NCI-H2171 (cell line): ENCODE measurements at regions not wholly inside any gene's neighbourhood (a gene's known extent, or its start where the extent isn't known, plus 50 kb on each side); places are given as distances from the start of the nearest gene placed in this dataset.

Source experiments
- DNase-seq: peaks from one replicate; lab custom pipeline; 2025; lab: John Stamatoyannopoulos, UW

DNA sequence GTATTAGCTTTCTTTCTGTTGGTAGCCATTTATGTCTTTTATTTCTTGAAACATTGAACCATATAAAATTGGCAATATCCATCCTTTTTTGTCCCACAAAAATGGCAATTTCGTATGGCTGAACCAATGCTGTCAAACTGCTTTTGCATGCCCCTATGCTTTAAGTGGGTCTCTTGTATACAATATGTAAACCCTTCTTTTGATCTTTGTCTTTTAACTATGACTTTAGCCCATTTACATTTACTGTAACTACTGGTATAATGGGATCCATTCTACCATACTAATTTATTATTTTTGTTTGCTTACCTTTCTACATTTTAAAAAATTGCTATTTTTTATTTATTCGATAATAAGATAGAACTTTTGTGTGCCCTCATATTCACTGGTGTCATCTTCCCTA lies 93.4 kb downstream of the TENT4A start:
- no peak for DNase-seq

DNA sequence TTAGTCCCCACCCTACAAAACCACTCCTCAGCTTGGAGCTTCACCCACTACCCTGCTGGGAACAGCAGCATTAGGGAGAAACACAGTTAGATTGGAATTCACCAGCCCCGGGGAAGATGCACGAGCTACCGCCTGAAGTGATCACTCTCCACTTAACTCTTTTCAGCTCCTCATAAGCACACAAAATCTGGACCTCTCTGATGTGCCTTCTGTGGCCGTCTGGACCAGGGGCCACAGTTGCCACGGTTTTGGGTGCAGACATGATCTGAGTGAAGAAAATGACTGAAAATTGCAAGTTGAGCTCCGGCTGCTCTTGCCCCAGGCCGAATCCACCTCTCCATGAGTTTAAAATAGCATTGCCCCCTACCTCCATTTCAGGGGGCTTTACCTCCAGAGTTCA lies 95.2 kb downstream of the TENT4A start:
- DNase-seq: no peak

GRCh38 chr5:6810641-6811405 lies 97.6 kb downstream of the TENT4A start:
- DNase-seq: no peak

DNA sequence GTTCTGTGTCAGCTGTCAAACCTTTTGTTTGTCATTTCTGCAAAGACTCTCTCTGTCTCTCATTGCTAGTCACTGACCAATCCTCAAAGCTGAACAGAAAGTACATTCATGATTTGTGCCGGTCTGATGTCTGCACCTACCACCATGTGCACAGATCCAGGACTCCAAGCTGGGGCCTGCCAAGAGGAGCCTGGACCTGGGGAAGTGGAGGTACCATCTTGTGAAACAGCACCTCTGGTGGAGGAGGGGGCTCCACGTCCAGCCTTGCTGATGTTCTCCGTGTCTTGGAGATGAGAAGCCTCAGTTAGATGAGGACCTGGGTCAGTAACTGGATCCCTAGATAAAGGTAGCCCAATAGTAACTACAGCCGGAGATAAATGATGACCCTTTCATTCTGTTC lies 98.9 kb downstream of the TENT4A start:
- DNase-seq: no peak

- DNase-seq: no peak
Measured at GRCh38 chr5:6812800-6813731, 99.8 kb downstream of the TENT4A start.

GRCh38 chr5:6814816-6815215 lies 101.6 kb downstream of the TENT4A start:
- no peak for DNase-seq

GRCh38 chr5:6818594-6819511 lies 105.6 kb downstream of the TENT4A start:
- no peak for DNase-seq

DNA sequence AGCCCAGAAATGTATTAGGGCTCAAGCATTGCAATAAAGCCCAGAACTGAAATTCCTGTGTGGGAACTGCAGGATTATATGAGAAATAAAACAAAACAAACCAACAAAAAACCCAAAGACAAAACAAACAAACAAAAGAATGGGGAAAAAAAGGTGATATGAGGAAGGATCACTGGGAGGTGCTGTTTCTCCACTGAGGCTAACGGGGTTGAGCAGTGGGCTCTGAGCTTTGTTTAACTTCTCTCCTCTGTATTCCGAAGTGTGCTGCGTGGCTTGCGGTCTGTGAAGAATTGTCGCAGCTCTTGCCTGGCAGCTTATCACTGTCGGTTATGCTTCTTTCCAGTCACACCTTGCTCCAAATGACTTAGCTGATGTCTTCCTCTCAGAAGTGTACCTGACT lies 106.3 kb downstream of the TENT4A start:
- DNase-seq: no peak

GRCh38 chr5:6820851-6821479 lies 107.7 kb downstream of the TENT4A start:
- peak; percentile 18 for DNase-seq

DNA sequence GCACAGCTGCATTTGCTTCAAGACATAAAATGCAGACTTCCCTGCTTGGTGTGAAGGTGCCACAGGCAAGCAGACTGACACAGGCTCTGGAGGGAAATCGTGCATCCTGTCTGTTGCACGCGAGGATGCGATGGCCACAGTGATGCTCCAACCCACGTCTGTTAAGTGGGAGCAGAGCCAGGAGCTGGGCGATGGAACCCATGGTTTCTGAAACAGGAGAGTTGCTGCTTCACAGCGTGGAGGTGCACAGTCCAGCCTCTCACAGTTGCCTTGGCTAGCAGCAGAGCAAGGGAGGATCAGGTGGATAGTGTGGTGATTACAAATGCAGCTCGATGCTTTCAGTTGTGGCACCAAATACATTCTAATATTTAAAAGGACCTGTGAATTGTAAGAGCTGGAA lies 108.8 kb downstream of the TENT4A start:
- no peak for DNase-seq

- DNase-seq: no peak
Measured at GRCh38 chr5:6822556-6823343, 109.5 kb downstream of the TENT4A start.

GRCh38 chr5:6823996-6824395 lies 110.8 kb downstream of the TENT4A start:
- no peak for DNase-seq

DNA sequence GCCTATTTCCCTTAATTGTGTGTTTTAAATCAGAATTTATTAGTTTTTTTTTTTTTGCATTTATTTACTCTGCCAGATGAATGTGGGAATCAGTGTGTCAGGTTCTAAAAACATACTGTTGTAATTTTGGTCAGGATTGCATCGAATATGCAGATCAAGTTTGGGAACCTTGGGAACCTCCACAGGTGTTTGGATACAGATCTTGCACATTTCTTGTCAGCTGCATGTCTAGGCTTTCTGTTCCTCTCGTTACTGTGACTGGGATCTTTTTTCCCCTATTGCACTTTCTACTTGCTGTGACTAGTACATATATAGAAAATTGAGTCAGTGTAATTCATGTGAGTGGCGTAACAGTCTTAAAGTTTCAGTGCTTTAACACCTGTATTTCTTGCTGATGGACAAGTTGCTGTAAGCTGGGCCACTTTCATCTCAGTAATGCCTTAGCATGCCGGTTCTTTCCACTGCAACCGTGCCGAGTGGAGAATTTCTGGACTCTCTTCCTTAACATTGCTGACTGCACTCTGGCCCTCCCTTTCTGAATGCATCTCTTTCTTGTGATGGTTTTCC lies 112.5 kb downstream of the TENT4A start:
- no peak for DNase-seq

- DNase-seq: no peak
Measured at GRCh38 chr5:6826756-6827155, 113.5 kb downstream of the TENT4A start.

GRCh38 chr5:6827526-6828219 lies 114.4 kb downstream of the TENT4A start:
- DNase-seq: no peak

- DNase-seq: no peak
Measured at GRCh38 chr5:6829150-6829784, 116.0 kb downstream of the TENT4A start.

GRCh38 chr5:6830643-6831239 lies 117.5 kb downstream of the TENT4A start:
- DNase-seq: no peak

DNA sequence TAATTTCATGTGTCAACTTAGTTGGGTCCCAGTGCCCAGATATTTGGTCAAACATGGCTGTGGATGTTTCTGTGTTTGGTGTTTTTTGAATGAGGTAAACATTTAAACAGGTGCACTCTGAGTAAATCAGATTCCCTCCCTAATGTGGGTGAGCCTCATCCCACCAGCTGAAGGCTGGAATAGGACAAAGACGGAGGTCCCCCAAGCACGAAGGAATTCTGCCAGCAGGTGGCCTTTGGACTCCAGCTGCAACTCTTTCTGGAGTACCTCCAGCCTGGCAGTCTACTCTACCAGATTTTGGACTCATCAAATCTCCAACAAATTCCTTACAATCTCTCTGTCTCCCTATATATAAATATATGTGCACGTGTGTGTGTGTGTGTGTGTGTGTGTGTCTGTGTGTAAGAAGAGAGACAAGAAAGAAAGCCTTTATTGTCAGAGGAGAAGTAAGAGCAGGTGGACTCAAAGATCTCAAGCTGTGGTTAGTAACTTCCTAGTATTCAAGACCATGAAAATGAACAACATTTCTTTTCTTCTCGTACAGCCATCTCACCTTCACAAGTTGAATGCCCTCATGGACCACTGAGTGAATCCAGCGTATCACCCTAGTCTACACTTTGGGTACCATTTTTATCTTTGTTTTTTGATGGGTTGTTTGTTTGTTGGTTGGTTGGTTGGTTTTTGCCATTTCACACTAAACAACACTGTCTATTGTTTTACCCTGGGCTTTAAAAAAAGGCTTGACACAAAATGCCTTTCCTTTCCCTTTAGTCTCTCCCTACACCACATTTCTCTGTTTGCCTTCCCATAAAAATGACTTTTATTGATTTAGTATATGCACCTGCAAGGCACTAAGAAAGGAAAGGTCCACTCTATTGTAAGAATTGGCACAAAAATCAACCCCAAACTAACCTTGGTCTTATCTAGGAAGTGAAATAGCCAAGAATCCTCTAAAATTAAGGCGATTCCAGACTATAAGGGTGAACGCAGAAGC lies 118.7 kb downstream of the TENT4A start:
- no peak for DNase-seq
